CD4-positive, alpha-beta T cell treated with Interleukin-4 for 1 hour (primary cell): ENCODE measurements at regions not wholly inside any gene's neighbourhood (a gene's known extent, or its start where the extent isn't known, plus 50 kb on each side); places are given as distances from the start of the nearest gene placed in this dataset.

Source experiments
- DNase-seq, 2 donors: peaks; one replicate each; pipeline ENCODE4 v3.0.0-alpha.2; 2020 to 2022

DNA sequence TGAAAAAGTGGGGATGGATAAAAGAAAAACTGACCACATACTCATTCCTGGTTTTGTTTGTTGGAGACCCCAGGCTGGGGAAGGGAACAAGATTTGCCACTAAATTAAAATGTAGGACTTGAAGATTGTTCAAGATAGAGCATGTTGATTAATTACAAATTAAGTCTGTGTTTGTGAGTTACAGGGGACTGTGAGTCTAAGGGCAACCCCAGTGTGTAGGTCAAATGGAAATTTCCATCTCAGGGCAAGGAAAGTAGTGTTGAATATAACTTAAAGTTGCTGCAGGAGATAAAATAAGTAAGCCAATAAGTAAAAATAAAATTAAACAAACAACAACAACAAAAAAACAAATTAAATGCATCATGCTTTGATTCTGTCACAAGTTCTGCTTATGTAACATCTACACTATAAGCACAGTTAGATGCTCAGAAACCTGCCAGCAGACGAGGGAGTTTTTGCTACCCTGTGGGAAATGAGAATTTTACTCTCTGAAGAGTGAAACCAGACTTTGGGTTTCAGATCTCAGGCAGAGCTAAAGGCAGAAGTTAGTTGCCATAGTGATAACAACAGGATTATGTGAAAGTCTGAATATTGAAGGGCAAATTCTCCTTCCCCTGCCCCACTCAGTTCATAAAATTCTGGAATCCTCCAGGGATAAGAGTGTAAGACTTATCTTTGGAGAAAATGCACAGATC lies 352.3 kb downstream of the GRXCR1 start:
- DNase-seq: no peak

- DNase-seq: no peak
These were observed 359.3 kb downstream of the GRXCR1 start for GRCh38 chr4:43251841-43252240.

DNA sequence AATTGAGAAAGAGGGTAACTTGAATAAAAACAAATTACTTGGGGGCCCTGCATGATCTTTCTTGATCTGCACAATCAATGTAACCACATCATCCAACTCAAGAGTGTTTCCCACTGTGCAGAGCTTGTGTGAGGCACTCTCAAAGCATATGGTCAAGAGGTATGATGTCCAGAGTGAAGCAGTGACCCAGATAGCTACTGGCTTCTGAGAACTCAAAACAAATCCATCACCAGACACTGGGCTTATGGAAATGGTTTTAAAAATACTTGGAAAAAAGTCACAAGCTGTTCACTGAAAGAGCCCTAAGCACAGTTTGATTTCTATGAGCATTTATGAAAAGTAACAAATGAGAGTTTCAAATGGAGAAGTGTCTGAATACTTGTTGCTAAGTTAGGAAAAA lies 361.0 kb downstream of the GRXCR1 start:
- no peak for DNase-seq

DNA sequence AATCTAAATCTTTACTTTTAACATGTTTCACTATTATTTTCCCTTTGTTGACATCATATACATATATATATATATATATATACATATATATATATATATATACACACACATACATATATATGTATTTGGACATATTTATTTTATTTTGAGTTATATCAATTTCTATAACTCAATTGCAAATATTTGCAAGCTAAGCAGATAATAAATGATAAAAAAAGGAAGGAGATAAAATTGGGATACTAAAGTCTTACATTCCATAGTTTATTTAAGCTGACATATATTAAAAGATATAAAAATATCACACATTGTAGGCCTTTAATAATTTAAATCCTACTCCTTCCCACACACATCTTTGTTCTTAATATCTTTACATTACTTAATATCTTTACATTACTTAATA lies 372.2 kb downstream of the GRXCR1 start:
- no peak for DNase-seq

GRCh38 chr4:43271946-43272345 lies 379.4 kb downstream of the GRXCR1 start:
- no peak for DNase-seq

- no peak for DNase-seq
These were observed 381.9 kb downstream of the GRXCR1 start for GRCh38 chr4:43274376-43274775.

DNA sequence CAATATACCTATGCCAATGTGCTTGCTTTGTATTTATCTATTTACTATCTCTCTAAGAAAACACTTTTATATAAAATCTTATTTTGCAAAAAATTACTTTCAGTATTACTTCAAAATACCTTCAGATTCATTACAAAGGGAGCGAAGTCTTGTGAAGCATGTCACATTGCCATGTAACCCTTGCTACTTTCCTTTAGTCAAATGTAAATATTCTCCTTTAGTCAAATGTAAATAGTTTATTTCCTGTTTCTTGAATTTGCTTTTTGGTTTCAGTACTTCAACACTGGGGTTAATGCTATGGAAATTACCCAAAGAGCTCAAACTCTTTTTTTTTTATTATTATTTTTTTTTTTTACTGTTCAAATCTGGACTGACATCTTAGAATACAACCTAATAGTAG lies 383.3 kb downstream of the GRXCR1 start:
- no peak for DNase-seq

GRCh38 chr4:43276321-43276720 lies 383.8 kb downstream of the GRXCR1 start:
- DNase-seq: no peak

- no peak for DNase-seq
These were observed 384.5 kb downstream of the GRXCR1 start for GRCh38 chr4:43277003-43277402.

DNA sequence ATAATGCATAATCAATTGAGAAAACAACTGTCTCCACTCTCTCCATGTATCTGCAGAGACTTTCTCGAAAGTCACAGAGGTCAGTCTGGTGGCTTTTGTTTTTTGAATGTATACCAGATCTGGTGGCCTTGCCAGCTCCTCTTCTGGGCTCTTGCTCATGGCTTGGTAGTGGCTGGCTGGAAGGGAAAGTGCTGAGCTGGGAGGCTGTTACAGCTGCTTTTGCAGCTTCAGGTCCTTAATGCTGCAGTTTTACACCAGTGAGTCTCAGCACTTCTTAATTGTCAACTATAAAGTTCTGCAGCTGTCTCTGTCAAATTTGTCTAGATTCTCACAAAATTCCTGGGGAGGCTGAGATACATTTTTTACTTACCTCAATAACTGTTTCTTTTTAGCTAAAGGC lies 390.0 kb downstream of the GRXCR1 start:
- DNase-seq: no peak

DNA sequence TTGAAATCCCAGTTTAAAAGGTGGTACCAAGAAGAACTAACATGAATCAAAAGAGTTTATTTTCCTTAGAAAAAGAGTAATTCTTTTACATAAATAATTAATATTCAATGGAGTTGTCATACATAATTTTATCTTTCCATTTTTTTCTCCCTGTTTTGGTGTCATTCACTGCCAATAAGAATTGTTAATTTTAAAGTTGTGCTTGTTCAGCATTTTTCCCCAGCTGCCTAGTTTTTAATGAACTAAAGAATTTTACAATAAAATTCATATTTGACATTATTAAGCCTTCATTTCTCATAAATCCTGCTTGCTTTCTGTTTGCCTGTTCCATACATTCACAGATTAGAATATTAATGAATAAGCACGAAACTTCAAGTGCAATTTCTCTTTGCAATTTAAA lies 393.6 kb downstream of the GRXCR1 start:
- no peak for DNase-seq

GRCh38 chr4:43296946-43297528 lies 404.5 kb downstream of the GRXCR1 start:
- no peak for DNase-seq

DNA sequence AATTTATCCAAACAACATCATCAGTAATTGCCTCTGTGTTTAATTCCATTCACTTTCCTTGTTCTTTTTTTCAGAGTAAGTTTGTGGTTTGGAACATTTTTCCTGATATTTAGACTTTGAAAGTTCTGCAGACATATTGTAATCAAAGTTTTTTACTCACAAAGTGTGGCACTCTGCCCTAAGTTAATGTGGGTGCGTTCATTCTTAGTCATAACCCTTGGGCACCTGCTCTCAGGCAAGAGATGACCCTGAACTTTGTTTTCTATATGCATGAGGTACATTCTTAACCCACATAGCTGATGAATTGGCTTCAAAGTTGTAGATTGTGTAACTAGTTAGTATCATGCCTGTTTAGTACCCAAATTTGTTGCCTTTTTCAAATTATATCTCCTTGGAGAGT lies 424.3 kb downstream of the GRXCR1 start:
- DNase-seq: no peak

DNA sequence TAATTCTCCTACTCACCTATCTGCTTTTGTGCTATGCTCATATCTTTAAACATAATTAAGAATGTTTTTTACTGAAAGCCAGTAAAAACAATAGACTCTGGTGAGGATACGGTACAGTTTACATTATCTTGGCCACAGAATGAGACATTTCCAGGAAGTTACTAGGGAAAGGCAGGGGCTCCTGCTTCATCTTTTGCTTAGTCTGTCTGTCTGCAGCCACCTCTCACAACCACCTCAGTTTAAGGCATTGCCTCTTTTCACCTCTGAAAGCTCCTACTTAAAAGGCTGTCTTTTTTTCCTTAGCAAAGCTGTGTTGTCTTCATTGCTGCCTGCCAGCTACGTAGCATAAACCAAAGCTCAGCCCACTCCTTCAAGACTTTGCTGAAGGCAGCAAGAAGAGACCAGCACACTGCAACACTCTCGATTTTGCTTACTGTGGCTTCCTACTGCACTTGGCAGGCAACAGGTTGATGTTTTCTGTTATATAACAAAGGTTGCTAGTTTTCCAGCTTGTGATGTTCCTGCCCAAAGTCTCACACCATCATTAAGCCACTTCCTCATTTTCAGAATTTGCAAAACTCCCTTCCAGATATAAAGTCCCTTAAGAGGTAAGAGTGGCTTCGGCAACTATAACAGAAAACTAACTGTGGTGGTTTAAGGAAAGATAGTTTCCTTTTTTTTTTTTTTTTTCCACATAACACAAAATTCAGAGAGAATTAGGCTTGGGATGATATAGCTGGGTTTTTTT lies 432.9 kb downstream of the GRXCR1 start:
- no peak for DNase-seq

DNA sequence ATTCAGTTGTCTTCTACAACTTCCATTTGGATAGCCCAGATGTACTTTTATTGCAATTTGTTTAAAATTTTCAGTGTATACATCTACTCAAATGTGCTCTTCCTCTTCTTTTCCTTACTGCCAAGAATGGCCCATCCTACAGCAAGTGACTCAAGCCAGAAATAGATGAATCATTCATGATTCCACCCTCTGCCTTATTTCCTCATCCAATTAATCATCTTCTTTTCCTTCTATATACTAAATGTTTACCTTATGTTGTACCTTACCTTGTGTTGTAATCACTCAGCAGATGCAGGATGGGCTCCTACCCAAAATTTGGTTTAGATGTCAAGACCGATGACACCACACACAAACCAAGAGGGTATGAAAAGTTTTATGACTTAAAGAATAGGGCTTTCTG lies 437.8 kb downstream of the GRXCR1 start:
- DNase-seq: no peak

DNA sequence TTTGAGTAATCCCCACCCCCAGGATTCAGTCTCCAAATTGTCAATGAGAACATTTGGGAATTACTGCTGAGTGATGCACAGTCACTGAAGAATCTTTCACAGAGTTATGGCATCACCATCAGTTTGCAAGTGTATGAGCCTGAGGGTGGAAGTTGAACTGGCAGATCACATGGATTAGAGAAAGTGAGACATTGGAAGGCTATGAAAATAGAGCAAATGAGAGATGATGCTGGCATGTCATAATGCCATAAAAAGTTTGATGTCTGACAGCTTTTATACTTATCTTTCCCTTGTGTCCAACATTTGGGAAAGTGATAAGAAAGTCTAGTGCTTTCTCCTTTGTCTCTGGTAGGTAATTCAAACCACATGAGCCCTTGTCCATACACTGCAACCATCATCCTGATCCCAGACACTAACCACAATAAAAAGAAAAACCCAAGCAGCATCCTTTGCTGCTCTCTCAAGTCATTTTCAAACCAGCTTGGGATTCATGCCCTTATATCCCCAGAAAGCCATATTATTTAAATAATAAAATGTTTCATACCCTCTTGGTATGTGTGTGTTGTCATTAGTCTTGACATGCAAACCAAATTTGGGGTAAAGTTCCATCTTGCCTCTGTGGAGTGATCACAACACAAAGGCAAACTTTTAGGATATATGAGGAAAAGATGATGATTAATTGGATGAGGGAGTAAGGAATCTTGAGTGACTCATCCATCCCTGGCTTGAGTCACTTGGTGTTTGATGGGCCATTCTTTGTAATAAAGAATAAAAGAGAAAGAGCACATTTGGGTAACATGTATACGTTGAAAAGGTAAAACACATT lies 438.9 kb downstream of the GRXCR1 start:
- no peak for DNase-seq

DNA sequence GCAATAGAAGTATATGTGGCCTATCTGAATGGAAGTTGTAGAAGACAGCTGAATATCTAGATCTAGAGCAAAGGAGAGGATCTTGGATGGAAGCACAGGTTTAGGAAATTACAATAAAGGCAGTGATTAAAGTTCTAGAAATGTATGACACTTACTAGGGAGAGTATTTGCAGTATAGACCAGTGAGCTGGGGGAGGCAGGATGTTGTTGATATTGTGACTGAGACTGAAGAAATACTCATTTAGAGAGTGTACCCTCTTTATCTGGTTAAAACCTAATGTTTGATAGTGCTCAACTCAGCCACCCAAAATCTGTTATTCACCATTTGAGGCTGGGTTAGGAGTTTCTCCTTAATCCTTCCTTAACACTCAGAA lies 439.5 kb downstream of the GRXCR1 start:
- no peak for DNase-seq

- DNase-seq: no peak
These were observed 445.2 kb downstream of the GRXCR1 start for GRCh38 chr4:43337707-43338106.

DNA sequence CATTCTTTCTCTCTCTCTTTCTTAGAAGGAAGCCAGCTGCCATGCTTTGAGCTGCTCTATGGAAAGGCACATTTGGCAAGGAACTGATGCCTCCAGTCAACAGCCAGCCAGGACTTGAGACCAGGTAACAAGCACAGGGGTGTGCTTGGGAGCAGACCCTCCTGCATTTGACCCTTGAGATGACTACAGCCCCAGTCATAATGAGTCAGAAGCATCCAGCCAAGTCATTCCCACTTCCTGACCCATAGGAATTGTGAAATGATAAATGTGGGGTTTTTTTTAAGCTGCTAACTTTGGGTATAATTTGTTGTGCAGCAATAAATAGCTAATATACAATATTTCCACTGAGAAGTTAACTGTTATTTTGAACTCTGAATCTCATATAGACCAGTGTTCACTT lies 446.9 kb downstream of the GRXCR1 start:
- no peak for DNase-seq

DNA sequence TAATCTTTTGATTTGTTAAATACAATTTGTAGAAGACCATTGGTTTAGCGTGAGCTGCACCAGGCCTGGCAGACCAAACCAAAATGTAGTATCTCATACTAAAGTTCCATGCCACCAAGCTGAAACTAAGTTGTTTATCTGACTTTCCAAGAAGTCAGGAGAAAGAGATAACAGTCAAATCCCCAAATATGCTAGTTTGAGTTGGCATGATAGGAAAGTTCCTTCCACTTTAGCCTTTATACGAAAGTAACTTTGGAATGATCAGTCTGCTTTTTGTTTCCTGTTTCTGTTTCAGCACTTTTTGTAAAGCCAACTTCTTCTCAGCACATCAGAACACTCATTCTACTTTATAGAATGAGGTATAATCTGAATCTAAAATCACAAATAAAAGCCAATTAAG lies 449.2 kb downstream of the GRXCR1 start:
- no peak for DNase-seq

GRCh38 chr4:43343298-43343697 lies 450.8 kb downstream of the GRXCR1 start:
- no peak for DNase-seq

DNA sequence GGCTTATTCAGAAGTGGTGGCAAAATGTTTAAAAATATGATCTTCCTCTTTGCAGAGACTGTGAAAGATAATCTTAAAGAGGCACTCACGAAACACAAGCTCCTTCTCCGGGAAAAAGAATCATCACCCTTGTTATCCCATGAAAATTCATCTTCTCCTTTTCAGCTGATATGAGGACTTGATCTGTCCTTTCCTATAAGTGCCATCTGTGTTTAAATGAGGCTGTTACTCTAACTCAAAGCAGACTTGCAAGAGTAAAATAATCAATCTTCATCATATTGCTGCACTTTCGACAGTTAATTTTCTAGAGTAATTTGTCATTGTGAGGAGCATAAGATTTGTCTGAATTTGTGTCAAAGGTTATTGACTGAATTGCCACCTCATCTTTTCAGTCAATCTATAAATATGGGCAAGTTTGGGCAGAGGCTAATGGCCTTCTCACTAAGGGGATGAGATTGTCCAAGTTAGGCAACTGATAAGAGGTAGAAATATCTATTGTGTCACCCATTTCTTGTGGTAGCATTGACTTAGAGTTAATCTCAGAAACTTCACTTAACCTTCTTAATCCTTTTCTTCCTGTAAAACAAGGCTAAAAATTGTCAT lies 452.9 kb downstream of the GRXCR1 start:
- no peak for DNase-seq

- DNase-seq: no peak
These were observed 456.1 kb downstream of the GRXCR1 start for GRCh38 chr4:43348591-43348990.
